GM10248 (cell line): ENCODE measurements at regions not wholly inside any gene's neighbourhood (a gene's known extent, or its start where the extent isn't known, plus 50 kb on each side); places are given as distances from the start of the nearest gene placed in this dataset.

Experiments
- CTCF ChIA-PET: fragments of 300-600 bp; sonication (Branson Sonifier 250); formaldehyde crosslinking; extraction: SDS; loops from one replicate; lab custom pipeline; 2021; ENCODE audit warnings: antibody characterized with exemption; lab: Yijun Ruan, JAX
- POLR2A ChIA-PET: fragments of 350-650 bp; sonication (Branson Sonifier 250); formaldehyde crosslinking; extraction: SDS; loops from one replicate; lab custom pipeline; 2020; ENCODE audit warnings: antibody characterized with exemption; lab: Yijun Ruan, JAX
- DNase-seq: peaks from one replicate; pipeline ENCODE4 v3.0.0; 2012; ENCODE audit errors: extremely low spot score
- TF ChIP-seq, protein P1 (sequence below): IDR thresholded peaks from 2 replicates; pipeline ENCODE4 v1.5.1; 2012; ENCODE audit warnings: mild to moderate bottlenecking, low read depth; ENCODE audit errors: extremely low read depth, missing control alignments, control extremely low read depth

DNA sequence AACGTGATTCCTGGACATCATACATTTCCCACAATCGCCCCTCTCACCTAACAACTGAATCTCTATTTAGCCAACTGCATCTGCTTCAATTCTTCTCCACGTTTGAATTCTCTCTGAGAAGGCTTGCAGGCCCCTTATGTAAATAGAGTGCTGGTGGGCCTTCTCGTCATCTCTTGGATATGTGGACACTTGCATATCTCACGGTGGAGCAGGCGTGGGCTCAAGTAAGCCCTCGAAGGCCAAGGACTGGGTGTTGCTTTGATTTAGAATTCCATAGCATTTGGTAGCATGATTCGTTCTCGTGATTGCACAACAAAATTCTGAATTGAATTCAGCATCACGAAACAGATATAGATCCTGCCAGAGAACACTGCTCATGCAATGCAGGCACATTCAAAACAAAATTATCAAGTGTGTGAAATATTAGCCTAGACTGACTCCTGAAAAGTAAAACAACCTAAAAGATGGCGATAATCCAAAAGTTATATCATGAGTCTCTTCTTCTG lies 613.6 kb downstream of the TFAP2A start:
- ChIA-PET POLR2A (no interaction called here), CTCF (no interaction called here)
- TF ChIP-seq, protein P1, sequence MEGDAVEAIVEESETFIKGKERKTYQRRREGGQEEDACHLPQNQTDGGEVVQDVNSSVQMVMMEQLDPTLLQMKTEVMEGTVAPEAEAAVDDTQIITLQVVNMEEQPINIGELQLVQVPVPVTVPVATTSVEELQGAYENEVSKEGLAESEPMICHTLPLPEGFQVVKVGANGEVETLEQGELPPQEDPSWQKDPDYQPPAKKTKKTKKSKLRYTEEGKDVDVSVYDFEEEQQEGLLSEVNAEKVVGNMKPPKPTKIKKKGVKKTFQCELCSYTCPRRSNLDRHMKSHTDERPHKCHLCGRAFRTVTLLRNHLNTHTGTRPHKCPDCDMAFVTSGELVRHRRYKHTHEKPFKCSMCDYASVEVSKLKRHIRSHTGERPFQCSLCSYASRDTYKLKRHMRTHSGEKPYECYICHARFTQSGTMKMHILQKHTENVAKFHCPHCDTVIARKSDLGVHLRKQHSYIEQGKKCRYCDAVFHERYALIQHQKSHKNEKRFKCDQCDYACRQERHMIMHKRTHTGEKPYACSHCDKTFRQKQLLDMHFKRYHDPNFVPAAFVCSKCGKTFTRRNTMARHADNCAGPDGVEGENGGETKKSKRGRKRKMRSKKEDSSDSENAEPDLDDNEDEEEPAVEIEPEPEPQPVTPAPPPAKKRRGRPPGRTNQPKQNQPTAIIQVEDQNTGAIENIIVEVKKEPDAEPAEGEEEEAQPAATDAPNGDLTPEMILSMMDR: no peak
- no peak for DNase-seq

DNA sequence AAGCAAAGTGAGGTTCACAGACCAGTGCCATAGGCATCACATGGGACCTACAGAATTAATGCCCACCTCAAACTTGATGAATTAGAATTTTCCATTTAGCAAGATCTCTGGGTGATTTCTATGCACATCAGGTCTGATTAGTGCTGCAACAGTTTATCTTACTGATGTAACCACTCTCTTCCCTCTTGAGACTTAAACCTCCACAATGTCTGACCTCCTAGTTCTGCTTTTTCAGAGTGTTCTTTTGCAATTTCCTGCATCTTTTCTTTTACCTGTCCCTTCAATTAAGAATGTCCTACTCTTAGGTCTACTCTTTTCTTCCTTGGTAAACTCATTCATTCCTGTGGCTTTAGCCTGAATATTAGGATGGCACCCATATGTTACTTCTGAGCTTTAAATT lies 615.3 kb downstream of the TFAP2A start:
- POLR2A ChIA-PET: no interaction called here
- DNase-seq: no peak
- CTCF ChIA-PET: no interaction called here

DNA sequence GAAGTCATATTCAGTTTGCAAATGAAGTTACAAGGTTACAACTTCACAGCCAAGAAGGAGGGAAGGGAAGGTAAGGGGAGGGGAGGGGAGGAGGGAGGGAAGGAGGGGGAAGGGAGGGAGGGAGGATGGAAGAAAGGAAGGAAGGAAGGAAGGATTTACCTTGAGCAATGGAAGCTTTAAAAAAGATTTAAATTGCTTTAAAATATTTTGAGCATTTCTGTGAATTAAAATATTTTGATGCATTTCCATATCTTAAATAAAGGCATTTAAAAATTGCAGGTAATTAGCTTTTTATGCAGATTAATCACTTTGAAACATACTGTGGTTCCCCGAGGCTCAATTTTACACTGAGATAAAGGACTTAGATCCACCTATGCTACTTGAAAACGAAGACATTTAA lies 618.0 kb downstream of the TFAP2A start:
- CTCF ChIA-PET: no interaction called here
- POLR2A ChIA-PET: no interaction called here
- DNase-seq: no peak
- TF ChIP-seq, protein P1: no peak

More for the DNA sequence above, 615.3 kb downstream of the TFAP2A start:
- TF ChIP-seq, protein P1: no peak

DNA sequence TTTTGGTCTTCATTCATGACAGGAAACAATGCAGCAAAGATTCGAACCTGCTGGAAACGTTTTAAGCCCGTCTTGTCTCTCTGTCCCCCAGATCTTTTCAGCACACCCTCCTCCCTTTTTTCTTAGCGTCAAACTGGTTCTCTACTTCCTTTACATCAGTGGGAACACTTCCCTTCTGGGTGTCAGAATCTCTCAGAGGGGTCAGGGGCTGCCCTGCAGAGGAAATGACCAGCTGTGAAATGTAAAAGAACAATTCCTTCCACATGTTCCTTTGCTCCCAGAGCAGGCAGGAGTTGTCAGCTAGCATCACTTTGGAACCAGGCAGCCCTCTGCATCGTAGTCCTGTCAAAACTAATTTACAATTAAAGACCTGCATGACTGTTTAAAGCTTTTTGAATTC lies 619.0 kb downstream of the TFAP2A start:
- TF ChIP-seq, protein P1: no peak
- ChIA-PET POLR2A (no interaction called here), CTCF (no interaction called here)
- no peak for DNase-seq

DNA sequence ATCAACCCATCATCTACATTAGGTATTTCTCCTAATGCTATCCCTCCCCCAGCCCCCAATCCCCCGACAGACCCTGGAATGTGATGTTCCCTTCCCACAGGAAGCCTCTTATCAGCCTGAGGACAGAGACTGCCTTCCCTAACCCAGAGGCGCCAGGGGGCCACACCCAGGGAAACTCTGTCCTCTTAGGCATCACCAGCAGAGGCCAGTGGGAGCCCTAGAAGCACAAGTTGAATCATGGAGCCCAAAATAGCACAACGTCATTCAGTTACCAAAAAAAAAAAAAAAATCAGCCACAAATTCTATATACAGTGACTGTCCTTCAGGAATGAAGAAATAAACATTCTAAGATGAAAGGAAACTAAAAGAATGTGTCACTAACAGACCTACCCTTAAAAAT lies 625.7 kb downstream of the TFAP2A start:
- DNase-seq: no peak
- TF ChIP-seq, protein P1: no peak
- CTCF ChIA-PET: no interaction called here

DNA sequence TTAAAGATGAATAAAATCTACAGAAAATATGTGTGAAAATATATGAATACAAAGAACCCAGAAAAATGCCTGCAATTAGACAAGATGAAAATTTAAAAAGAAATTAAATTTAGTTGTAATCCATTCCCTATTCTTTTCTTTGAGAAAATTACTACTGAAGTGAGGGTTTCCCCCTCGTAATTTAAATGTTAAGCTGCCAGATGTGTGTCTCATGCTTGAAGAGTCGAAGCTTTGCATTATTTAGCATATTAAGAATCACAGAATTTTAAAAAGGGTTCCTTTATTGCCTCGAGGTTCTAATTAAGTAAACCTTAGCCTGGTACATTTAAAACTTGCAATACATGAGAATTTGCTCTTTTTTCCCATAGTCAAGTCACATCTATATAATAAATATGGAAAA lies 630.1 kb downstream of the TFAP2A start:
- ChIA-PET CTCF (no interaction called here), POLR2A (no interaction called here)
- DNase-seq: no peak
- TF ChIP-seq, protein P1: no peak

More for the DNA sequence above, 625.7 kb downstream of the TFAP2A start:
- POLR2A ChIA-PET: no interaction called here

DNA sequence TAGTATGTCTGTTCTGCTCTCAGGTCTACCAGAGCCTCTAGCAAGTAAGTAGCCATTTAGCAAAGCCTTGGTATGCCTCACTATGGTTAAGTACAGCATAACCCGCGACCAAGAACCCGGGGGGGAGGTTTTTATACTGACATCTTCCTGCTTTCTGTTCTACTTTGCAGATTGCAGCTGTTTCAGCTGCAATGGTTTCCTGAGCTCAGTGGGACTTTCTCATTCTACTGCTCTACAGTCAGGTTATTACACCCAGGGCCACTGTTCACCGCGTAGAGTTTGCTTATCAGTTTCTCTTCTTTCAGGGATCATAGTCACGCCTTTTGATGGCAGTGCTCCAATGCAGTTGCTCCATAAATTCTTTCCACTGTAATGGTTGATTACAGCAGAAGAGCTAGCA lies 631.3 kb downstream of the TFAP2A start:
- CTCF ChIA-PET: interaction anchor here (1.0 kb wide), 1 partner anchor 8 kb away, joined by 3 read pairs; no protein-coding TSS in a partner anchor
- DNase-seq: no peak
- TF ChIP-seq, protein P1: no peak
- POLR2A ChIA-PET: no interaction called here
